ENCODE measurements at regions not wholly inside any gene's neighbourhood (a gene's known extent, or its start where the extent isn't known, plus 50 kb on each side); places are given as distances from the start of the nearest gene placed in this dataset.

GRCh38 chr5:51625224-51625968 is 242.1 kb downstream of the ISL1 start:
- WGBS (ENCODE audit: low lambda C conversion rate) = 78% methylated on average over 3 of the region's 3 CpGs
- H3K4me1 ChIP-seq (ENCODE audit: control insufficient read depth in 1 of 2, insufficient read depth in 2 of 2, low read depth in 1 of 2, low read length in 1 of 2) = peaks cover 0 to 8% of the 10 kb centered on the region in 2 experiments; a peak in 2 of 4 replicates
- H2AFZ ChIP-seq (ENCODE audit: low read depth) = no peak overlapping the region
- no peak overlapping the region for H3K4me3 ChIP-seq (ENCODE audit: low read depth in 2 of 2, low read length in 1 of 2)
- no peaks in the 10 kb centered on the region for H3K9me3 ChIP-seq
- H3K27me3 ChIP-seq (ENCODE audit: insufficient read depth) = no peaks in the 10 kb centered on the region
- H3K9ac ChIP-seq = no peak overlapping the region
- H3K4me2 ChIP-seq = no peak overlapping the region
- CTCF ChIA-PET = no interaction called here
- H4K20me1 ChIP-seq (ENCODE audit: insufficient read depth) = no peaks in the 10 kb centered on the region
- H3K27ac ChIP-seq (ENCODE audit: low read depth in 2 of 2, low read length in 1 of 2) = no peak overlapping the region
- no peak for DNase-seq
- no peaks in the 10 kb centered on the region for H3K36me3 ChIP-seq (replicated peaks in 1 of 2; ENCODE audit: control insufficient read depth in 1 of 2, insufficient read depth in 2 of 2, low read length in 1 of 2)
- no peaks in the 10 kb centered on the region for H3K79me2 ChIP-seq (ENCODE audit: insufficient read depth)
- TF ChIP-seq YY1 (IDR thresholded peaks at IDR 0.05; ENCODE audit: low read depth) = no peak
- no peak for TF ChIP-seq RFX5 (IDR thresholded peaks at IDR 0.05; ENCODE audit: low read length)
- TF ChIP-seq, protein P1, sequence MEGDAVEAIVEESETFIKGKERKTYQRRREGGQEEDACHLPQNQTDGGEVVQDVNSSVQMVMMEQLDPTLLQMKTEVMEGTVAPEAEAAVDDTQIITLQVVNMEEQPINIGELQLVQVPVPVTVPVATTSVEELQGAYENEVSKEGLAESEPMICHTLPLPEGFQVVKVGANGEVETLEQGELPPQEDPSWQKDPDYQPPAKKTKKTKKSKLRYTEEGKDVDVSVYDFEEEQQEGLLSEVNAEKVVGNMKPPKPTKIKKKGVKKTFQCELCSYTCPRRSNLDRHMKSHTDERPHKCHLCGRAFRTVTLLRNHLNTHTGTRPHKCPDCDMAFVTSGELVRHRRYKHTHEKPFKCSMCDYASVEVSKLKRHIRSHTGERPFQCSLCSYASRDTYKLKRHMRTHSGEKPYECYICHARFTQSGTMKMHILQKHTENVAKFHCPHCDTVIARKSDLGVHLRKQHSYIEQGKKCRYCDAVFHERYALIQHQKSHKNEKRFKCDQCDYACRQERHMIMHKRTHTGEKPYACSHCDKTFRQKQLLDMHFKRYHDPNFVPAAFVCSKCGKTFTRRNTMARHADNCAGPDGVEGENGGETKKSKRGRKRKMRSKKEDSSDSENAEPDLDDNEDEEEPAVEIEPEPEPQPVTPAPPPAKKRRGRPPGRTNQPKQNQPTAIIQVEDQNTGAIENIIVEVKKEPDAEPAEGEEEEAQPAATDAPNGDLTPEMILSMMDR (IDR thresholded peaks at IDR 0.05) = no peak
- no peak for TF ChIP-seq TEAD4 (IDR thresholded peaks at IDR 0.05; ENCODE audit: borderline replicate concordance, insufficient read depth)
- no peak for TF ChIP-seq FOXM1 (IDR thresholded peaks at IDR 0.05; ENCODE audit: low read depth)
- TF ChIP-seq, protein P2, sequence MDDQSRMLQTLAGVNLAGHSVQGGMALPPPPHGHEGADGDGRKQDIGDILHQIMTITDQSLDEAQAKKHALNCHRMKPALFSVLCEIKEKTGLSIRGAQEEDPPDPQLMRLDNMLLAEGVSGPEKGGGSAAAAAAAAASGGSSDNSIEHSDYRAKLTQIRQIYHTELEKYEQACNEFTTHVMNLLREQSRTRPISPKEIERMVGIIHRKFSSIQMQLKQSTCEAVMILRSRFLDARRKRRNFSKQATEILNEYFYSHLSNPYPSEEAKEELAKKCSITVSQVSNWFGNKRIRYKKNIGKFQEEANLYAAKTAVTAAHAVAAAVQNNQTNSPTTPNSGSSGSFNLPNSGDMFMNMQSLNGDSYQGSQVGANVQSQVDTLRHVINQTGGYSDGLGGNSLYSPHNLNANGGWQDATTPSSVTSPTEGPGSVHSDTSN (IDR thresholded peaks at IDR 0.05) = no peak
- no peak for TF ChIP-seq SMC3 (IDR thresholded peaks at IDR 0.05; ENCODE audit: low read depth, low read length)
- no peak for TF ChIP-seq NRF1 (IDR thresholded peaks at IDR 0.05; ENCODE audit: low read depth, low read length)
- no peak for TF ChIP-seq FOXJ3 (CRISPR knock-in tag; IDR thresholded peaks at IDR 0.05)
- no peak for TF ChIP-seq TAF1 (IDR thresholded peaks at IDR 0.05; ENCODE audit: borderline replicate concordance, low read depth, low read length)
- no peak for TF ChIP-seq RCOR1 (IDR thresholded peaks at IDR 0.05; ENCODE audit: low read length)
- no peak for TF ChIP-seq SIN3A (IDR thresholded peaks at IDR 0.05; ENCODE audit: borderline replicate concordance, low read depth, low read length)
- TF ChIP-seq MEF2A (IDR thresholded peaks at IDR 0.05; ENCODE audit: borderline replicate concordance, low read depth) = no peak
- no peak for TF ChIP-seq JUND (IDR thresholded peaks at IDR 0.05)
- TF ChIP-seq POLR2AphosphoS5 (IDR thresholded peaks at IDR 0.05; ENCODE audit: low read depth, low read length) = no peak
- no peak for TF ChIP-seq RAD21 (IDR thresholded peaks at IDR 0.05; ENCODE audit: low read length)
- TF ChIP-seq RXRA (IDR thresholded peaks at IDR 0.05; ENCODE audit: borderline replicate concordance, low read depth) = no peak
- no peak for TF ChIP-seq GATA2 (CRISPR knock-in tag; IDR thresholded peaks at IDR 0.05)
- TF ChIP-seq GABPA (IDR thresholded peaks at IDR 0.05; ENCODE audit: low read depth) = no peak
- no peak for TF ChIP-seq MXI1 (IDR thresholded peaks at IDR 0.05; ENCODE audit: low read depth, low read length)
- H3F3A ChIP-seq (replicated peaks; ENCODE audit: insufficient read depth) = no peaks in the 10 kb centered on the region
- H3K9me2 ChIP-seq = 0 out of 2 replicates have a peak, but pooled peaks cover 4% of the 10 kb centered on the region
- POLR2A ChIA-PET = no interaction called here

Measured in SK-N-SH (cell line).